Progenitor cell of endocrine pancreas (in vitro differentiated cells): ENCODE measurements at regions not wholly inside any gene's neighbourhood (a gene's known extent, or its start where the extent isn't known, plus 50 kb on each side); places are given as distances from the start of the nearest gene placed in this dataset.

Experiments
- DNase-seq: peaks from one replicate; pipeline ENCODE4 v3.0.0; 2021; ENCODE audit warnings: low spot score; ENCODE audit not compliant: unreplicated experiment
- H3K27ac Mint-ChIP-seq: 2 replicates; pipeline ENCODE4 v1.8.0; 2021; ENCODE audit warnings: mild to moderate bottlenecking, moderate library complexity, mixed read lengths
- H3K27me3 Mint-ChIP-seq: 2 replicates; pipeline ENCODE4 v1.8.0; 2021; ENCODE audit warnings: mixed read lengths
- H3K36me3 Mint-ChIP-seq: 2 replicates; pipeline ENCODE4 v1.8.0; 2022; ENCODE audit warnings: mixed read lengths; ENCODE audit not compliant: insufficient read depth
- H3K4me1 Mint-ChIP-seq: 2 replicates; pipeline ENCODE4 v1.8.0; 2021; ENCODE audit warnings: low read depth, mixed read lengths
- H3K4me3 Mint-ChIP-seq: 2 replicates; pipeline ENCODE4 v1.8.0; 2021; ENCODE audit warnings: low read depth, mild to moderate bottlenecking, moderate library complexity, mixed read lengths
- H3K9me3 Mint-ChIP-seq: 2 replicates; pipeline ENCODE4 v1.8.0; 2021; ENCODE audit warnings: low read depth, mixed read lengths
- CTCF ChIP-seq: fragments of 200-600 bp; sonication (generic); IDR thresholded peaks from one replicate; pipeline ENCODE4 v1.5.0; 2021; ENCODE audit warnings: antibody characterized with exemption, mild to moderate bottlenecking; ENCODE audit not compliant: unreplicated experiment

GRCh38 chr9:6121707-6122106 is 93.9 kb upstream of the IL33 start:
- Mint-ChIP-seq H3K9me3 (no peaks in the 10 kb centered on the region), H3K4me1 (no peaks in the 10 kb centered on the region), H3K4me3 (no peak overlapping the region), H3K36me3 (no peaks in the 10 kb centered on the region), H3K27me3 (no peaks in the 10 kb centered on the region), H3K27ac (no peak overlapping the region)
- no peak for DNase-seq
- no peak for TF ChIP-seq CTCF

GRCh38 chr9:6114424-6114823 is 99.0 kb upstream of the RANBP6 start:
- peaks cover 3% of the 10 kb centered on the region for H3K9me3 Mint-ChIP-seq

GRCh38 chr9:6113819-6114218 is 98.4 kb upstream of the RANBP6 start:
- Mint-ChIP-seq H3K27ac (no peak overlapping the region), H3K27me3 (no peaks in the 10 kb centered on the region), H3K9me3 (peaks cover 3% of the 10 kb centered on the region), H3K36me3 (no peaks in the 10 kb centered on the region), H3K4me1 (no peaks in the 10 kb centered on the region), H3K4me3 (no peak overlapping the region)
- TF ChIP-seq CTCF = no peak
- DNase-seq = no peak

More at GRCh38 chr9:6114424-6114823, 99.0 kb upstream of the RANBP6 start:
- Mint-ChIP-seq H3K27ac (no peak overlapping the region), H3K36me3 (no peaks in the 10 kb centered on the region), H3K27me3 (no peaks in the 10 kb centered on the region), H3K4me3 (no peak overlapping the region), H3K4me1 (no peaks in the 10 kb centered on the region)
- DNase-seq = no peak
- no peak for TF ChIP-seq CTCF

GRCh38 chr9:6113312-6113711 is 97.9 kb upstream of the RANBP6 start:
- H3K4me3 Mint-ChIP-seq = no peak overlapping the region
- no peak for TF ChIP-seq CTCF
- no peak overlapping the region for H3K27ac Mint-ChIP-seq
- no peaks in the 10 kb centered on the region for H3K4me1 Mint-ChIP-seq
- no peaks in the 10 kb centered on the region for H3K27me3 Mint-ChIP-seq
- no peaks in the 10 kb centered on the region for H3K36me3 Mint-ChIP-seq
- no peak for DNase-seq
- peaks cover 3% of the 10 kb centered on the region for H3K9me3 Mint-ChIP-seq

- TF ChIP-seq CTCF = no peak
- Mint-ChIP-seq H3K36me3 (no peaks in the 10 kb centered on the region), H3K27me3 (no peaks in the 10 kb centered on the region), H3K9me3 (no peaks in the 10 kb centered on the region), H3K4me1 (peaks cover 2% of the 10 kb centered on the region), H3K27ac (no peak overlapping the region), H3K4me3 (no peak overlapping the region)
- no peak for DNase-seq
Measured at GRCh38 chr9:6109986-6110385, 94.6 kb upstream of the RANBP6 start.
